WTC11 (cell line): ENCODE measurements at regions not wholly inside any gene's neighbourhood (a gene's known extent, or its start where the extent isn't known, plus 50 kb on each side); places are given as distances from the start of the nearest gene placed in this dataset.

Source experiments
- ATAC-seq: fragments of 200-7000 bp; cut with Tn5 transposase; 2 replicates; pipeline ENCODE4 v1.10.0; 2021; ENCODE audit warnings: mild to moderate bottlenecking, moderate library complexity
- CTCF ChIA-PET: fragments of 300-600 bp; sonication (Branson Sonifier 250); formaldehyde crosslinking; loops from one replicate; lab custom pipeline; 2021; ENCODE audit warnings: antibody characterized with exemption; lab: Charles Lee
- POLR2A ChIA-PET: fragments of 350-600 bp; sonication (Branson Sonifier 250); formaldehyde crosslinking; loops from one replicate; lab custom pipeline; 2021; ENCODE audit warnings: antibody characterized with exemption; lab: Charles Lee
- DNase-seq: peaks from one replicate; pipeline ENCODE4 v3.0.0; 2021; ENCODE audit warnings: low spot score
- H3K27ac Mint-ChIP-seq: 2 replicates; pipeline ENCODE4 v1.8.0; 2021; ENCODE audit warnings: mixed read lengths
- H3K27me3 Mint-ChIP-seq: 2 replicates; pipeline ENCODE4 v1.8.0; 2021; ENCODE audit warnings: low read depth, mild to moderate bottlenecking, moderate library complexity, mixed read lengths
- H3K36me3 Mint-ChIP-seq: 2 replicates; pipeline ENCODE4 v1.8.0; 2021; ENCODE audit warnings: mixed read lengths
- H3K4me1 Mint-ChIP-seq: 2 replicates; pipeline ENCODE4 v1.8.0; 2022; ENCODE audit warnings: mixed read lengths
- H3K4me3 Mint-ChIP-seq: 2 replicates; pipeline ENCODE4 v1.8.0; 2021; ENCODE audit warnings: mild to moderate bottlenecking, moderate library complexity, mixed read lengths
- H3K9me3 Mint-ChIP-seq: 2 replicates; pipeline ENCODE4 v1.8.0; 2021; ENCODE audit warnings: mixed read lengths
- CREM ChIP-seq: sonication (generic); formaldehyde crosslinking; IDR thresholded peaks from 2 replicates; pipeline ENCODE4 v1.8.1; 2022; ENCODE audit warnings: mild to moderate bottlenecking, missing genetic modification reagents, moderate library complexity
- E2F5 ChIP-seq: sonication (generic); formaldehyde crosslinking; IDR thresholded peaks from 2 replicates; pipeline ENCODE4 v1.8.1; 2022; ENCODE audit warnings: mild to moderate bottlenecking, moderate library complexity, missing genetic modification reagents
- FOXJ3 ChIP-seq: sonication (generic); formaldehyde crosslinking; IDR thresholded peaks from 2 replicates; pipeline ENCODE4 v1.9.0; 2021; ENCODE audit warnings: missing genetic modification reagents, mild to moderate bottlenecking, borderline replicate concordance
- FOXP4 ChIP-seq: sonication (generic); formaldehyde crosslinking; IDR thresholded peaks from 2 replicates; pipeline ENCODE4 v1.8.0; 2022; ENCODE audit warnings: mild to moderate bottlenecking, missing genetic modification reagents
- GABPB1 ChIP-seq: sonication (generic); formaldehyde crosslinking; IDR thresholded peaks from 2 replicates; pipeline ENCODE4 v1.8.1; 2023; ENCODE audit warnings: mild to moderate bottlenecking, missing genetic modification reagents
- MXD4 ChIP-seq: fragments of 250-450 bp; sonication (Bioruptor Pico); IDR thresholded peaks from 2 replicates; pipeline ENCODE4 v1.8.0; 2021; ENCODE audit warnings: mild to moderate bottlenecking, moderate library complexity, borderline replicate concordance
- TCF7 ChIP-seq: sonication (generic); formaldehyde crosslinking; IDR thresholded peaks from 2 replicates; pipeline ENCODE4 v1.8.0; 2022; ENCODE audit warnings: mild to moderate bottlenecking, low read depth, missing genetic modification reagents, moderate library complexity
- TEAD4 ChIP-seq: sonication (generic); formaldehyde crosslinking; IDR thresholded peaks from 2 replicates; pipeline ENCODE4 v1.8.0; 2022; ENCODE audit warnings: mild to moderate bottlenecking, missing genetic modification reagents
- ZBTB43 ChIP-seq: sonication (generic); formaldehyde crosslinking; IDR thresholded peaks from 2 replicates; pipeline ENCODE4 v1.8.1; 2023; ENCODE audit warnings: mild to moderate bottlenecking, missing genetic modification reagents
- ZMAT4 ChIP-seq: fragments of 250-450 bp; sonication (Bioruptor Pico); IDR thresholded peaks from 2 replicates; pipeline ENCODE4 v1.9.0; 2021; ENCODE audit warnings: mild to moderate bottlenecking
- ZNF138 ChIP-seq: sonication (generic); formaldehyde crosslinking; conservative IDR thresholded peaks from 2 replicates; pipeline ENCODE4 v1.8.1; 2022; ENCODE audit warnings: mild to moderate bottlenecking, moderate library complexity, missing genetic modification reagents
- ZNF232 ChIP-seq: sonication (generic); formaldehyde crosslinking; IDR thresholded peaks from 2 replicates; pipeline ENCODE4 v1.8.0; 2022; ENCODE audit warnings: mild to moderate bottlenecking, missing genetic modification reagents
- ZNF425 ChIP-seq: fragments of 250-450 bp; sonication (Bioruptor Pico); conservative IDR thresholded peaks from 2 replicates; pipeline ENCODE4 v1.9.0; 2021; ENCODE audit warnings: mild to moderate bottlenecking
- TF ChIP-seq, protein P1 (sequence below): sonication (generic); formaldehyde crosslinking; IDR thresholded peaks from 2 replicates; pipeline ENCODE4 v1.8.0; 2023; ENCODE audit warnings: missing genetic modification reagents
- TF ChIP-seq, protein P2 (sequence below): sonication (generic); formaldehyde crosslinking; IDR thresholded peaks from 2 replicates; pipeline ENCODE4 v1.8.1; 2022; ENCODE audit warnings: low read depth, mild to moderate bottlenecking, moderate library complexity, missing genetic modification reagents, borderline replicate concordance
- TF ChIP-seq, protein P3 (sequence below): sonication (generic); formaldehyde crosslinking; IDR thresholded peaks from 2 replicates; pipeline ENCODE4 v1.8.1; 2023; ENCODE audit warnings: mild to moderate bottlenecking, missing genetic modification reagents, moderate library complexity
- TF ChIP-seq, protein P4 (sequence below): sonication (generic); formaldehyde crosslinking; IDR thresholded peaks from 2 replicates; pipeline ENCODE4 v1.8.1; 2023; ENCODE audit warnings: mild to moderate bottlenecking, moderate library complexity, missing genetic modification reagents

DNA sequence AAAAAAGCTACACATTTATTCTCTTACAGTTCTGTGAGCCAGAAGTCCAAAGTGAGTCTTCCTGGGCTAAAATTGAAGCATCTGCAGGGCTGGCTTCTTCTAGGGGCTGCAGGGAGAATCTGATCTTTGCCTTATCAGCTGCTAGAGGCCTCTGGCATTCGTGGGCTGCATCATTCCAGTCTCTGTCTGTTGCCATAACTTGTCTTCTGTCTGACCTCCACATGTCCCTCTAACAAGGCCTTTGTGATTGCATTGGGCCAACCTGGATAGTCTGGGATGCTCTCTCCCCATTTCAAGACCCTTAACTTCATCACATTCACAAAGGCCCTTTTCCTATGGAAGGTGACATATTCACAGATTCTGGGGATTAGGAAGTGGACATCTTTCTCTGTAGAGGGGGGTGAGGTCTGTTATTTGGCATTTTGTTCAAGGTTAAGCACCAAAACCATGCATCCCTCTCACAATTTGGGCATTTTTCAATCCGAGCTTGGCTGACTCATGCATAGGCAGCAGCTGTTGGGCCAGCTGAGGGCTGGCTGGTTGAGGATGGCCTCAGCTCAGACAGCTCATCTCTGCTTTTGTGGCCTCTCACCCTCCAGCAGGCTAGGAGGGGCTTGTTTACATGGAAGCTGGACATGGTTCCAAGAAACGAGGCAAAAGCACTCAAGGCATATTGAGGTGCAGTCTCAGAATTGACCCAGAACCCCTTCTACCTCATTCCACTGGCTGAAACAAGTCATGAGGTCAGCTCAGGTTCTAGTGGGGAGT, 116.1 kb upstream of the NXT1 start:
- Mint-ChIP-seq H3K27ac (no peak overlapping the region), H3K4me1 (no peaks in the 10 kb centered on the region), H3K4me3 (no peak overlapping the region), H3K36me3 (0 out of 2 replicates have a peak, but pooled peaks cover 4% of the 10 kb centered on the region), H3K9me3 (peaks cover 21% of the 10 kb centered on the region), H3K27me3 (peaks cover 24% of the 10 kb centered on the region)
- TF ChIP-seq ZMAT4 (CRISPR knock-in tag) (no peak), GABPB1 (CRISPR knock-in tag) (no peak), ZNF425 (no peak)
- TF ChIP-seq, protein P1, sequence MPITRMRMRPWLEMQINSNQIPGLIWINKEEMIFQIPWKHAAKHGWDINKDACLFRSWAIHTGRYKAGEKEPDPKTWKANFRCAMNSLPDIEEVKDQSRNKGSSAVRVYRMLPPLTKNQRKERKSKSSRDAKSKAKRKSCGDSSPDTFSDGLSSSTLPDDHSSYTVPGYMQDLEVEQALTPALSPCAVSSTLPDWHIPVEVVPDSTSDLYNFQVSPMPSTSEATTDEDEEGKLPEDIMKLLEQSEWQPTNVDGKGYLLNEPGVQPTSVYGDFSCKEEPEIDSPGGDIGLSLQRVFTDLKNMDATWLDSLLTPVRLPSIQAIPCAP (CRISPR knock-in tag) = no peak
- TF ChIP-seq, protein P2, sequence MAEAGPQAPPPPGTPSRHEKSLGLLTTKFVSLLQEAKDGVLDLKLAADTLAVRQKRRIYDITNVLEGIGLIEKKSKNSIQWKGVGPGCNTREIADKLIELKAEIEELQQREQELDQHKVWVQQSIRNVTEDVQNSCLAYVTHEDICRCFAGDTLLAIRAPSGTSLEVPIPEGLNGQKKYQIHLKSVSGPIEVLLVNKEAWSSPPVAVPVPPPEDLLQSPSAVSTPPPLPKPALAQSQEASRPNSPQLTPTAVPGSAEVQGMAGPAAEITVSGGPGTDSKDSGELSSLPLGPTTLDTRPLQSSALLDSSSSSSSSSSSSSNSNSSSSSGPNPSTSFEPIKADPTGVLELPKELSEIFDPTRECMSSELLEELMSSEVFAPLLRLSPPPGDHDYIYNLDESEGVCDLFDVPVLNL = no peak
- ChIA-PET POLR2A (no interaction called here), CTCF (interaction anchor here (0.5 to 2.2 kb wide), 58 partner anchors 8 to 1744 kb away, joined by 3 to 37 read pairs (median 3); partner anchors contain the start of genes NXT1, SSTR4 and THBD)
- no peak for ATAC-seq
- DNase-seq = no peak

GRCh38 chr20:23233341-23233740, 117.2 kb upstream of the NXT1 start:
- POLR2A ChIA-PET = no interaction called here
- ATAC-seq (no peak), DNase-seq (no peak)
- Mint-ChIP-seq H3K27ac (no peak overlapping the region), H3K27me3 (peaks cover 21% of the 10 kb centered on the region), H3K36me3 (0 out of 2 replicates have a peak, but pooled peaks cover 4% of the 10 kb centered on the region), H3K4me1 (no peaks in the 10 kb centered on the region), H3K9me3 (peaks cover 16% of the 10 kb centered on the region), H3K4me3 (no peak overlapping the region)
- CTCF ChIA-PET = interaction anchor here (1.2 to 1.3 kb wide), 2 partner anchors 32 to 541 kb away, joined by 3 to 4 read pairs; no protein-coding TSS in a partner anchor
- TF ChIP-seq E2F5 (CRISPR knock-in tag) (no peak), MXD4 (CRISPR knock-in tag) (no peak), ZNF232 (CRISPR knock-in tag) (no peak), ZNF138 (CRISPR knock-in tag) (no peak), TCF7 (no peak), ZBTB43 (no peak), FOXP4 (CRISPR knock-in tag) (no peak), GABPB1 (CRISPR knock-in tag) (no peak), CREM (no peak), TEAD4 (no peak), FOXJ3 (CRISPR knock-in tag) (no peak)
- TF ChIP-seq, protein P3, sequence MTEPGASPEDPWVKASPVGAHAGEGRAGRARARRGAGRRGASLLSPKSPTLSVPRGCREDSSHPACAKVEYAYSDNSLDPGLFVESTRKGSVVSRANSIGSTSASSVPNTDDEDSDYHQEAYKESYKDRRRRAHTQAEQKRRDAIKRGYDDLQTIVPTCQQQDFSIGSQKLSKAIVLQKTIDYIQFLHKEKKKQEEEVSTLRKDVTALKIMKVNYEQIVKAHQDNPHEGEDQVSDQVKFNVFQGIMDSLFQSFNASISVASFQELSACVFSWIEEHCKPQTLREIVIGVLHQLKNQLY (CRISPR knock-in tag) = no peak
- TF ChIP-seq, protein P2 = no peak
- TF ChIP-seq, protein P1 (CRISPR knock-in tag) = no peak
- TF ChIP-seq, protein P4, sequence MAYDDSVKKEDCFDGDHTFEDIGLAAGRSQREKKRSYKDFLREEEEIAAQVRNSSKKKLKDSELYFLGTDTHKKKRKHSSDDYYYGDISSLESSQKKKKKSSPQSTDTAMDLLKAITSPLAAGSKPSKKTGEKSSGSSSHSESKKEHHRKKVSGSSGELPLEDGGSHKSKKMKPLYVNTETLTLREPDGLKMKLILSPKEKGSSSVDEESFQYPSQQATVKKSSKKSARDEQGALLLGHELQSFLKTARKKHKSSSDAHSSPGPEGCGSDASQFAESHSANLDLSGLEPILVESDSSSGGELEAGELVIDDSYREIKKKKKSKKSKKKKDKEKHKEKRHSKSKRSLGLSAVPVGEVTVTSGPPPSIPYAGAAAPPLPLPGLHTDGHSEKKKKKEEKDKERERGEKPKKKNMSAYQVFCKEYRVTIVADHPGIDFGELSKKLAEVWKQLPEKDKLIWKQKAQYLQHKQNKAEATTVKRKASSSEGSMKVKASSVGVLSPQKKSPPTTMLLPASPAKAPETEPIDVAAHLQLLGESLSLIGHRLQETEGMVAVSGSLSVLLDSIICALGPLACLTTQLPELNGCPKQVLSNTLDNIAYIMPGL = no peak
